Activated CD8-positive, alpha-beta memory T cell treated with anti-CD3 and anti-CD28 coated beads, Interleukin-2, amount 50 U/mL, for 24 hours (primary cell): ENCODE measurements at regions not wholly inside any gene's neighbourhood (a gene's known extent, or its start where the extent isn't known, plus 50 kb on each side); places are given as distances from the start of the nearest gene placed in this dataset.

Experiments used
- DNase-seq: peaks from one replicate; pipeline ENCODE4 v3.0.0-alpha.2; 2020; ENCODE audit errors: extremely low read depth

DNA sequence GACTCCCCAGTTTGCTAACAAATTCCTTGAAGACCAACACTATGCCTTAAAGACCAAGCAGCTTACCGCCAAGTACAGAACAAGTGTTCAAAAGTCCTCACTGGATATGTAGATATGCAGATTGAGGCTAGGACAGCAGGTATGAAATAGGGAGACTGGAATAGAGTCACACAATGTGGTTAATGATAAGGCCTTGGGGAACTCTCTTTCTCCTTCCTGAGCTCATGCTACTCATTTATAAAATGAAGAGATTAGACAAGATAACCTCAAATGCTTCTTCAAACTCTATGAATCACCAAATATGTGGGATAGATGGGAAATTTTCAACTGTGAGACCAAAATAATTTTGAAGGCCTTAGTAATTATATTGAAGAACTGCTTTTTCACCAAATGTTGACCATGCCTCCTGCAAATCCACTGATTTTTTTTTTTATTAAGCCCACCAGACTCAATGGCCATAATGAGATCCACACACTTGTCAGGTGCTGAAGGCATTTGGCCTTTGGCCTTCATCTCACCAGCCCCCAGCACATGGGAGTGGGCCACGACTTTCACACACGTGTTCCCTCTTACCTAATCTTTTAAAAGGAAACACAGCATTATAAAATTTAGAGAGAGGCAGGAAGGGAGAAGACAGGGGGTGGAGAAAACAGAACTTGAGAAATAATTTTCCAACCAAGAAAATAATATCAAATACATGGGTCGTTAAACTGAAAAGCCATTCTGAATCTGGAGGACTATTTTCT, 181.5 kb downstream of the EN1 start:
- DNase-seq, result no peak

DNA sequence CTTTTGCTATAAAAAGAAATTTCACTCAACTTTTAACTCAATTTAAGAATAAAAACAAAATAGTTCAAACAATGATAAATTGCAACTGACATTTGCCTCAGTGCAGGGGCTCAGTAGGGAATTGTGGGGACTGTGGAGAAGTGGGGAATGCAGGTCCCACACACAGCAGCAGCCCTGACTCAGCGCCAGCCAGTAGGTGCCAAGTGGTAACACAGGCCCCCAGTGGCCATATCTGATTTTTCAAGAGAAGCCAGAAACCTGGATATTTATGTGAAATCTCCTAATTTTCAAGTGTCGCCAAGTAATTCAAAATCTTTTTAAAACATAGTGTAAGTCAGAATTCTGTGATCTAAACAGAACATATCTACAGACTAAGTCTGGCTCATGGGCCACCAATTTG, 186.3 kb downstream of the EN1 start:
- DNase-seq, result no peak

GRCh38 chr2:118658596-118659198, 188.8 kb downstream of the EN1 start:
- no peak for DNase-seq

DNA sequence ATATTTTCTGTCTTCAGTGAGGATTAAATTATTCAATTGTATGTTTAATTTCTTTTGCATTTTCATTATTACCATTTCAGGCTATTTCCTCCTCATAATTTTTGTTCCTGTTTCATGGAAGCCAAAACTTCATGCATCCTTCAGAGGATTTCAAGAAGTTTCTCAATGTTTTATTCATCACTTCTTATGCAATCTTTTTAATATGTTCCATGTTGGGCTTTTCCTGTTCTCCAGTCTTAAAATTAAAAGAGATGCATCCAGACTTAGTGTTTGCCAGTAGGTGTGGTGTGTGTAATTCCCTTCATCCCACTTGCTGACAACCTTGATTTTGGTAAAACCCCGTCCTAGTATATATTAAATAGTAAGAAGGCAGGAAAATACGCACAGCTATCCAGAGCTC, 190.0 kb downstream of the EN1 start:
- DNase-seq, result no peak

- no peak for DNase-seq
These were observed 192.5 kb downstream of the EN1 start for GRCh38 chr2:118654945-118655344.

GRCh38 chr2:118650327-118650726, 197.1 kb downstream of the EN1 start:
- no peak for DNase-seq

DNA sequence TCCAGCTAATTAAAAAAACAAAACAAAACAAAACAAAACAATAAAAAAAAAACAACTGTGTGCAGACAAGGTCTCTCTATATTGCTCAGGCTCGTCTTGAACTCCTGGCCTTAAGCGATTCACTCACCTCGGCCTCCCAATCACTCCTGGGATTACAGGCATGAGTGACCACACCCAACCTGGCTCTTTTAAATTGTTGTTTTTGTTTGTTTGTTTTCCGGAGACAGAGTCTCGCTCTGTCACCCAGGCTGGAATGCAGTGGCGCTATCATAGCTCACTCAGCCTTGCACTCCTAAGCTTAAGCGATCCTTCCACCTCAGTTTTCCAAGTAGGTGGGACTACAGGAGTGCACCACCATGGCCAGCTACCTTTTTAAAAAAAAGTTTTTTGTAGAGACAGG, 201.6 kb downstream of the EN1 start:
- no peak for DNase-seq

DNA sequence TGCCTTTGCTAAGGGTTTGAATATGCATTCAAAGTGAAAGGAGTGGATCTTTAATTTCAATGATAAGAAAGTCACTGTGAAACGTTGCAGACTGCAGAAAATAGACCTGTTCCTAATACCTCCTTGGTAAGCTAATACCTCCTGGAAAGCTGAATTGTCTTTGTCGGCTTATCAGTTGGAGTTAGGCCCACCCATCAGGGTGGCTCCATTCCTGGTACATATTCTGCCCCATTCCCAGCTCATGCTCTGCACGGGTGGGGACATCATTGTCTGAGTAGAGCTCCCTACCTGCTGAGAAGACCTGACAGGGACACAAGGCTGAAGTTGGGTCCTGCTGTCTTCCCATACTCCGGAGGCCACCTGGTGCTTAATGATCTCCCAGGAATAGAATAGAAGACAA, 203.3 kb downstream of the EN1 start:
- DNase-seq, result no peak

DNA sequence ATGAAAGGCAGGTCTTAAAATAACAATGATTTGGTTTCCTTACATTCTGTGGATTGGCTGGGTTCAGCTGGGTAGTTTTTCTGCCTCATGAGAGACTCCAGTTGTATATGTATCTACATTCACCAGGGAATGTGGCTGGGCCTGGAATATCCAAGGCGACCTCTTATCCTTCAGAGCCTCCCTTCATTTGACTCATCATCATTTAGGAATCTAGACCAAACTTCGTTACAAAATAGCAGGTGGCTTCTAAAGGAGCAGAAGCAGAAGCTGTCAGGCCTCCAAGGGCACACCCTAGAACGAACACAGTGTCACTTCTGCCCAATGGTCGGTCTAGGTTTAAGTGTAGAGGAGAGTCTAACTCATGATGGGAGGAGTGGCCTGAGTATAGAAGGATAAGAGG, 204.2 kb downstream of the EN1 start:
- DNase-seq, result no peak

- no peak for DNase-seq
These were observed 204.9 kb downstream of the EN1 start for GRCh38 chr2:118642501-118642900.

GRCh38 chr2:118641711-118642110, 205.7 kb downstream of the EN1 start:
- DNase-seq, result no peak

DNA sequence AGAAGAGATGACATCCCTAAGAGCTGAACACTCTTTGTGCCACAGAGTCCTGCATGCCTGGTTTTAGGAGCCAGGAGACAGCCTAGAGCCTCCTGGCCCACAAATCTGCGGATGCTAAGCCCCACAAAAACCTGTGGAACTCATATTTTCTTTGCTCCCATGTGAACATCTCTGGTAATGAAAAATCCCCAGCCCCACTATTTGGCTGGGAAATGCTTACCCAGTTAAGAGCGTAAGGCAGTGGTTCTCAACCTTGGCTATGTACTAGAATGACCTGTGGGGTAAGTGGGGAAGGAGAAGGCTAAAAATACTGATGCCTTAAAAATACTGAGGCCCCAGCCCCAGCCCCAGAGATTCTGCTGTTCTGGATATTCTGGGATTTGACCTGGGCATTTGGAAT, 208.1 kb downstream of the EN1 start:
- DNase-seq, result no peak

DNA sequence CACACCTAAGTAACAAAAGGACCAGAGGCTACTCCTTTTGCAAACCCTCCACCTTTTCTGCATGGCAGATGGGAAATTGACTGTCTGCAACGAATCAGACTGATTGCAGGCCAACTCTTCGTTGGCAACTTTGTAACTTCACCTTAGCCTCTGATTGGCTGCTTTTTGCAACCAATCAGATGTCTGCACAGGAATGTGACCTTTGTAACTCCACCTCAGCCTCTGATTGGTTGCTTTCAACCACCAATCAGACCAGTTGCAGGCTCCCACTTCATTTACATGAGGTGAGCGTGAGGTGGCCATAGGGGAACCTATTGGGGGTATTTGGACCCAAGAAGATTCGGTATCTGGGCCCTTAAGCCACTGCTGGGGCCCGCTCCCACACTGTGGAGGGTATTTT, 209.0 kb downstream of the EN1 start:
- no peak for DNase-seq

- DNase-seq, result no peak
These were observed 211.6 kb downstream of the EN1 start for GRCh38 chr2:118635891-118636290.

DNA sequence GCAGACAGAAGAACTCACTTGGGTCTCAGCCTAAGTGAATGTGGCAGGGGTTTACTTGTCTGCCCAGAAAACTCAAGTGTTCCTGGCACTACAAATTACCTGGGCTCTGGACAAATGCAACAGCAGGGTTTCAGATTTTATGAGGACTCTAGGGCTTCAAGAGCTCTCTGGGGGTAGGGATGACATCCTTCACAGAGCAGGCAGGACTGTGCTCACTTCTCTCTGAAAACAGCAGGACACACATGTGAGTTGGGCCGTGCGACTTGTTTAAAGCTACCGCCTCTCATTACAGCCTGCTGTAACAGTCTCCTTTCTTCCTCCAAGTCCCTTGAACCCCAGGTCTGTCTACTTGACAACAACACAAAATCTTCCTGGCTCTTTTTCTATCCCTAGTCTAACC, 212.6 kb downstream of the EN1 start:
- no peak for DNase-seq

DNA sequence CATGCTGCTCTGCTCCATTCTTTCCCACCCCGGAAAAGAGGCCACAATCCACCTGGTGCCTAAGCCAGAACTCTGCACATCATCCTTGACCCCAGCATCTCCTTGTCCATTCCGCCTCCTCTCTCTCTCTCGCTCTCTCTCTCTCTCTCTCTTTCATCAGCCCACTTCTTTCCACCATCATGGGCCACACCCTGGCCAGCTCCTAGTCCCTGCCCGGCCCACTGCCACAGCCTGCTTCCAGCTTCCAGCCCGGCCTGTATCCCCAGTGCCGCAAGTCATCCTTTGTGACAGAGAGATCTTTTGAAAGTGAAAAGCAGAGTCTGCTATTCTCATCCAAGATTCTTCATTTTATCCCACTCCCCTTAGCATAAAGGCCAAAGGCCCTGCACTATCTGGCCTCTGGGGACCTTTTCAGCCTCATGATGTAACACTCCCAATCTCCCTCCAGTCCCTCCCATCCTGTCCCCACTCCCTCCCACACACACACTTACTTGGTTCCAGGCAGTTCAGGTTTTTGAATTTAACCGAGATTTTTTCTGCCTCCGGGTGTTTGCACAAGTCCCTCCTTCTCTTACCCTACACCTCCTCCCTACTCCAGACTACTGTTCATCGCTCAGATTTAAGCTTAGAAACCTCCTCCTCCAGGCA, 214.0 kb downstream of the EN1 start:
- no peak for DNase-seq

DNA sequence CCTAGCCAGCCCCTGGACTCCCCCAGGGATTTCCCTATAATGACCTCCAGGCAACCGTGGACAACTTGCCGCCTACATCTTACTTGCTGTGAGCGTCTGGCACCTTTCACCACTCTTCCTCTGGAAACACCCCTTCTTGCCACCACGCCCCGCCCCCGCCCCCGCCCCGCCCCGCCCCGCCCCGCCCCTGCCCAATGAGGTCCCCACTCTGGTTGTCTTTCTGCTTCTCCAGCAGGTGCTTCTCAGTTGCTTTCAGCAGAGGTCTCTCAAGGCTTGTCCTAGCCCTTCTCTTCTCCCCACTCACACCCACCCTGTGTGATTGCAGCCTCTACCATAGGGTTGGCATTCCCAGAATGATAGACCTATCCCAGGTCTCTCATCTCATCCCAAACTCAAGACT, 214.5 kb downstream of the EN1 start:
- DNase-seq, result no peak

- DNase-seq, result no peak
These were observed 220.3 kb downstream of the EN1 start for GRCh38 chr2:118627156-118627555.

GRCh38 chr2:118622913-118623312, 224.5 kb downstream of the EN1 start:
- no peak for DNase-seq

DNA sequence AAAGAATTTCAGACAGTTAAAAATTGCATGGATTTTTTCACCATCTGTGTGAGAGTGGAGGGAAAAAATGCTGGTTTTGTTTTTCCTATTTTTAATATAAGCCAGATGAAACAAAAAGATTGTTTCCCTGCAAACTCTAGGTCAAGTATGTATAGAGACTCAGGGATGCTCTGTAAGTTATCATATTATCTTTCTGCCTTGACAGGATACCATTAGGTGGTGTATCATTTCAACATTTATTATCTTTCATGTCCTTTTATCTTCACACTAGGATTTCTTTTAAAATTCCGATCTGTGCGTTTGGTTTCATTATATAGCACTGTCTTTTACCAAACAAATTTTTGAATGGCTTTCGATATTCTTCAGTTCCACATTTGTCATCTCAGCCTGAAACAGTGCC, 225.3 kb downstream of the EN1 start:
- no peak for DNase-seq

- no peak for DNase-seq
These were observed 229.2 kb downstream of the EN1 start for GRCh38 chr2:118618279-118618678.

- no peak for DNase-seq
These were observed 231.0 kb downstream of the EN1 start for GRCh38 chr2:118616432-118616831.

- DNase-seq, result no peak
These were observed 232.6 kb downstream of the EN1 start for GRCh38 chr2:118614841-118615271.
